Psoas muscle (tissue), 7 donors: ENCODE measurements at regions not wholly inside any gene's neighbourhood (a gene's known extent, or its start where the extent isn't known, plus 50 kb on each side); places are given as distances from the start of the nearest gene placed in this dataset.

ENCODE experiments used
- ATAC-seq, 4 donors: fragments of 200-7000 bp; cut with Tn5 transposase; one replicate each; pipeline ENCODE4 v1.9.1; 2020; ENCODE audit warnings: moderate library complexity in 3 of 4, mild to moderate bottlenecking in 2 of 4
- DNase-seq, 2 donors: peaks; one replicate each; pipeline ENCODE4 v3.0.0-alpha.2; 2020
- H3K27ac ChIP-seq: fragments of 200-600 bp; one replicate; pipeline ENCODE4 v1.8.0; 2022
- H3K27me3 ChIP-seq, 3 donors: fragments of 200-600 bp in 1 of 3; one replicate each; pipeline versions ENCODE4 v1.6.1 to v1.8.0; 2013 to 2022; ENCODE audit warnings: low read length in 2 of 3, mild to moderate bottlenecking in 2 of 3, moderate library complexity in 1 of 3; ENCODE audit not compliant: insufficient read depth in 3 of 3
- H3K36me3 ChIP-seq, 2 donors: fragments of 200-600 bp in 1 of 2; one replicate each; pipeline versions ENCODE4 v1.6.1 to v1.8.0; 2013 to 2022; ENCODE audit warnings: low read depth in 1 of 2, mild to moderate bottlenecking in 1 of 2, moderate library complexity in 1 of 2; ENCODE audit not compliant: insufficient read depth in 1 of 2
- H3K4me1 ChIP-seq: fragments of 200-600 bp; one replicate; pipeline ENCODE4 v1.8.0; 2022
- H3K4me3 ChIP-seq: fragments of 200-600 bp; one replicate; pipeline ENCODE4 v1.8.0; 2022; ENCODE audit warnings: mild to moderate bottlenecking
- H3K9me3 ChIP-seq: fragments of 200-600 bp; one replicate; pipeline ENCODE4 v1.8.0; 2022
- CTCF ChIP-seq: fragments of 200-600 bp; IDR thresholded peaks from one replicate; pipeline ENCODE4 v1.8.0; 2022; ENCODE audit warnings: antibody characterized with exemption
- WGBS, 3 donors: extraction: QIAGEN DNeasy Blood & Tissue Kit; methylation state at CpG; one replicate each; pipeline versions ENCODE4 v1.1.6 to v1.1.7; 2013; 5-methylcytosine and 5-hydroxymethylcytosine counted together
- intact Hi-C, 2 donors: fragments of 100-400 bp; cut with DNase I; formaldehyde crosslinking; loops; one replicate each; pipeline versions ENCODE4 v1.11.0 to v1.14.2; 2022
- donor health status: healthy with polysubstance abuse.
- donor health status: DM: no; HTN: no; CAD: no; lungs with moderate emphysema.
- donor health status: Bipolar disorder and iron deficiency.
- donor health status: healthy.
- donor health status: DM: yes; HTN: yes; CAD: no.
- donor health status: DM: no; HTN: no; CAD: no.
- donor health status: DM: yes; HTN: yes; CAD: no.

- no peaks in the 10 kb centered on the region for H3K9me3 ChIP-seq
- ATAC-seq (no peak), DNase-seq (no peak)
- no peak overlapping the region for H3K27ac ChIP-seq
- WGBS, 3 donors, result 93 to 97% (median 94%) methylated on average over 16 of the region's 16 CpGs
- intact Hi-C loops, result no loop called here
- no peaks in the 10 kb centered on the region for H3K4me1 ChIP-seq
- no peaks in the 10 kb centered on the region for H3K27me3 ChIP-seq
- no peaks in the 10 kb centered on the region for H3K36me3 ChIP-seq
- H3K4me3 ChIP-seq, result no peak overlapping the region
- no peak for TF ChIP-seq CTCF
These were observed 597.3 kb upstream of the DDX18 start for GRCh38 chr2:117217145-117217544.

GRCh38 chr2:117222809-117223208, 591.7 kb upstream of the DDX18 start:
- TF ChIP-seq CTCF, result no peak
- no peak for DNase-seq
- Histone ChIP-seq H3K4me1 (no peaks in the 10 kb centered on the region), H3K4me3 (no peak overlapping the region), H3K27ac (no peak overlapping the region), H3K36me3 (no peaks in the 10 kb centered on the region), H3K27me3 (no peaks in the 10 kb centered on the region), H3K9me3 (peaks cover 7% of the 10 kb centered on the region)
- 83 to 90% (median 87%) methylated on average over 1 of the region's 1 CpG for WGBS, 3 donors
- no peak for ATAC-seq
- intact Hi-C loops, result no loop called here

- Histone ChIP-seq H3K36me3 (no peaks in the 10 kb centered on the region), H3K4me1 (no peaks in the 10 kb centered on the region), H3K4me3 (no peak overlapping the region), H3K27me3 (no peaks in the 10 kb centered on the region), H3K9me3 (peaks cover 5% of the 10 kb centered on the region), H3K27ac (no peak overlapping the region)
- no peak for ATAC-seq
- 69 to 74% (median 70%) methylated on average over 2 of the region's 2 CpGs for WGBS, 3 donors
- TF ChIP-seq CTCF, result no peak
- no peak for DNase-seq
- intact Hi-C loops, result no loop called here
These were observed 582.2 kb upstream of the DDX18 start for GRCh38 chr2:117232305-117232704.

- Histone ChIP-seq H3K9me3 (peaks cover 3% of the 10 kb centered on the region), H3K36me3 (no peaks in the 10 kb centered on the region), H3K4me3 (no peak overlapping the region), H3K27ac (no peak overlapping the region), H3K27me3 (no peaks in the 10 kb centered on the region), H3K4me1 (no peaks in the 10 kb centered on the region)
- DNase-seq, result no peak
- TF ChIP-seq CTCF, result no peak
- 47 to 53% (median 50%) methylated on average over 6 of the region's 6 CpGs for WGBS, 3 donors
- no peak for ATAC-seq
- intact Hi-C loops, result no loop called here
These were observed 557.1 kb upstream of the DDX18 start for GRCh38 chr2:117257362-117257761.

- WGBS, 3 donors, result 19 to 32% (median 32%) methylated on average over 1 of the region's 1 CpG
- DNase-seq (no peak), ATAC-seq (no peak)
- H3K4me3 ChIP-seq, result no peak overlapping the region
- no peak for TF ChIP-seq CTCF
- H3K36me3 ChIP-seq, result no peaks in the 10 kb centered on the region
- no peaks in the 10 kb centered on the region for H3K9me3 ChIP-seq
- H3K4me1 ChIP-seq, result no peaks in the 10 kb centered on the region
- H3K27me3 ChIP-seq, result no peaks in the 10 kb centered on the region
- no peak overlapping the region for H3K27ac ChIP-seq
- intact Hi-C loops, result no loop called here
These were observed 544.9 kb upstream of the DDX18 start for GRCh38 chr2:117269574-117269973.
